NOMO-1 (cell line): ENCODE measurements at regions not wholly inside any gene's neighbourhood (a gene's known extent, or its start where the extent isn't known, plus 50 kb on each side); places are given as distances from the start of the nearest gene placed in this dataset.
"Not testable (repeated sequence)": the region's sequence is repeated elsewhere in the genome, so short reads cannot be mapped to it uniquely, and the experiment has no call there.

Experiments
- DNase-seq, 2 experiments: peaks; one replicate each; lab custom pipeline; 2025; ENCODE audit not compliant: unreplicated experiment in 2 of 2; lab: John Stamatoyannopoulos, UW

GRCh38 chr6:166809721-166810120 lies 146.6 kb downstream of the RNASET2 start:
- no peak for DNase-seq

DNA sequence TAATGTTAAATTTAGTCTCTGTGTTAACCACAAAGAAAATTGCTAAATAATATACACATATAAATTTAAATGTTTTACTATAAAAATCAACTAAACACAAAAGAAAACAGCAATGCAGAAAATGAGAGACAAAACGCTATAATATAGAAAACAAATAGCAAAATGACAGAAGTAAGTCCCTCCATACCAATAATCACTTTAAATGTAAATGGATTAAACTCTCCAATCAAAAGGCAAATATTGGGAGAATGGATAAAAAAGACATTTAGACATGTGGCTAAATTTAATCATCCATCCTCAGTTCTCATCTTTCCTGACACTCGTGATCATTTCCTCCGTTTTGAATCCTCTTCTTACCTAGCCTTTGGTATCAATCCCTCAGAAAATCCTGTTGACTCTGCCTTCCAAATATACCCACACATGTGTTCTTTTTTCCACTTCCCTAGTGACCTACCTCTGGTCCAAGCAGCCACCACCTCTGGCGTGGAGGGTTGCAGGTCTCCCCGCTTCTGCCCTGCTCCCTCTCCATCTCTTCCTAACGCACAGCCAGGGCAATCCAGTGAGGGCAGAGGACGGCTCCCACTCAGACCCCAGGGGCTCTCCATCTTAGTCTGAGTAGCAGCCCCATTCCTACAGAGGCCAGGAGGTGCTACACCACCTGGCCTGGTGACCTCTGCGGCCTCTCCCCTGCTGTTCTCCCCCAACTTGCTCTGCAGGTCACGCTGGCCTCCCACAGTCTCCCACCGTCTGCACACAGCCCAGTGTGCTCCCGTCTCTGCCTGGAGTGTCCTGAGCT lies 149.2 kb downstream of the RNASET2 start:
- DNase-seq, result no peak

GRCh38 chr6:166806217-166806838 lies 150.0 kb downstream of the RNASET2 start:
- no peak for DNase-seq

- DNase-seq, result no peak
Observed at GRCh38 chr6:166803471-166803870, 152.9 kb downstream of the RNASET2 start.

DNA sequence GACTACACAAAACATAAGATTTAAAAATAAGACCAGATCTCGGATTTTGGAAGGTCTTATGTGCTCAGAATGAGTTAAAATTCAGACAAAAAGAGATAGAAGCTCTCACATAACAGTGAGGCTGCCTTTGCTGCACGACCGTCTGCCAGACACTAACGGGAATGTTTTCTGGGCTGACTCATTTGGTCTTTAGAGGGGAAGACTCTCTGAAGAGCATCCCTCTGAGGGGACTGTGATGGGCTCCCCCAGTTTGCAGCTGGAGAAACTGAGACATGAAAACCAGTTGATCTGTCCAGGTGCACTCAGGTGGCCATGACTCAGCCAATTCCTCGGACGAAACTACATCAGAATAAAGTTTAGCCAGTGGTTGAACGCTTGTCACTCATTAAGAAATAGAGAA lies 153.9 kb downstream of the RNASET2 start:
- no peak for DNase-seq

DNA sequence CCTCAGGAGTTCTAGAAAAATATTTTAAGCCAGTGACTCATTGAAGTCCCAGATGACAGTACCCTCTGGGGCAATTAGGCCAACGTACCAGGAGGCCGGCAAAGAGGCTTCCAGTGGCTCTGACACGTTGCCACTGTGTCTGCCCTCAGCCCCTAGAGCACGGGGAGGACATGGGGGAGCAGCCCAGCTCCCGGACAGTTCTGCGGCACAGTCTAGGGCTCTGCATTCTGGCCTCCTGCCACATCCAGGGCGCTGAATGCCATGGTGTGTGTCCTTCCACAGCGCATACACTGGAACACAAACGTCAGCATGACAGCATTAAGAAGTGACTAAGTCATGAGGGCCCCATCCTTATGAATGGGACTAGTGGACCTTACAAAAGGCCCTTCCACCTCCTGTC lies 156.2 kb downstream of the RNASET2 start:
- no peak for DNase-seq

DNA sequence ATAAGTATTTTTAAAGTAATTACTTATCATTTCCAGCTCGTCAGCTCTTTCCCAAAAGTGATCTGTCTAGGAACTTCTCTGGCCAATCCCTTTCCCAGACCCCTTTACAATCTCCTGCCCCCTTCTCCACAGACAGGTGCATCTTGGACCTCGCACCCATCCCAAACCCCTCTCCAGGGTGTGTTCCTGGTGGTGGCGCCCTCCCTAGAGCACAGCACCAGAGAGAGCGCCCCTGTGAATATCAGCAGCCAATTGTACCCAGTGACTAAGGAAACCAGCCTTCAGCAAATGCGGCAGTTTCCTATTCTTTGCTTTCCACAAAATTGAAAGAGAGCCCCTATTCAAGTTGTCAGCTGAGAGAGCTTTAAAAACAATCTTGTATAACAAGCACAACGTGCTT lies 157.7 kb downstream of the RNASET2 start:
- DNase-seq, result no peak

DNA sequence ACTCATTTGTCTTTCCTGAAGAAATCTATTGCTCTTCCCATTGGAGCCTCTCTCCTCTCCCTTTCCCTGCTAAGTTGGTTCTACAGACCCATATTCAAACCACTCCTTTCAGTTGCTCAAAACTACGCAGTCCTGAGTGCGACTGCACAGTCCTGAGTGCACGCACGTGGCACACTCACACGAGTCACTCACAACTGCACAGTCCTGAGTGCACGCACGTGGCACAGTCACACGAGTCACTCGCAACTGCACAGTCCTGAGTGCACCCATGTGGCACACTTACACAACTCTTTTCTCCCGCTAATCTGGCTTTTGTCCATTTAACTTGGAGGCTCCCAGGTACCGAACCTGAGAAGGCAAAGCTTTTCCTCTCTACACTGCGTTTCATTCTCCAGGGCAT lies 159.7 kb downstream of the RNASET2 start:
- DNase-seq, result no peak

DNA sequence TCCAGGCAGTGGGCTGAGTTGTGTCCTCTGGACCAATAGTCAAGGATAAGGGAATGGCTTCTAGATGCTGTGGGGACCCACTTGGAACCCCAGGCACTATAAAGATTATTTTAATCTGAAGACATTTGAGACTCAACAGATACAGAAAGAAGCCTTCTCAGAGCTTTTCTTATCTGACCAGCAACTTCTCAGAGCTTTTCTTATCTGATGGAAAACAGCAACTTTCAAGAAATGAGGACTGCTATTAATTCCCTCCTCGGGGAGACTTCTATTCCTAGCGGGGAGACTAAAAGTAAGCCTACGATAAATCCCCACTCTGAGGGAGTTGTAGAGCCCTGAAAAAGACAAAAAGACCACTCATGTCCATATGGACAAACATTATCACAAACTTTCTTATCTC lies 160.5 kb downstream of the RNASET2 start:
- DNase-seq, result no peak

GRCh38 chr6:166790808-166791207 lies 163.8 kb upstream of the RPS6KA2 start:
- DNase-seq, result not testable (repeated sequence)

DNA sequence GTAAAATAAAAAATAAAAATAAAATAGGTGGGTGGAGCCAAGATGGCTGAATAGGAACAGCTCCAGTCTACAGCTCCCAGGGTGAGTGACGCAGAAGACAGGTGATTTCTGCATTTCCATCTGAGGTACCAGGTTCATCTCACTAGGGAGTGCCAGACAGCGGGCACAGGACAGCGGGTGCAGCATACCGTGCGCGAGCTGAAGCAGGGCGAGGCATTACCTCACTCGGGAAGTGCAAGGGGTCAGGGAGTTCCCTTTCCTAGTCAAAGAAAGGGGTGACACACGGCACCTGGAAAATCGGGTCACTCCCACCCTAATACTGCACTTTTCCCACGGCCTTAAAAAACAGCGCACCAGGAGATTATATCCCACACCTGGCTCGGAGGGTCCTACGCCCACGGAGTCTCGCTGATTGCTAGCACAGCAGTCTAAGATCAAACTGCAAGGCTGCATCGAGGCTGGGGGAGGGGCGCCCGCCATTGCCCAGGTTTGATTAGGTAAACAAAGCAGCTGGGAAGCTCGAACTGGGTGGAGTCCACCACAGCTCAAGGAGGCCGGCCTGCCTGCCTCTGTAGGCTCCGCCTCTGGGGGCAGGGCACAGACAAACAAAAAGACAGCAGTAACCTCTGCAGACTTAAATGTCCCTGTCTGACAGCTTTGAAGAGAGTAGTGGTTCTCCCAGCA lies 161.9 kb upstream of the RPS6KA2 start:
- DNase-seq, result not testable (repeated sequence)

GRCh38 chr6:166786704-166787293 lies 159.7 kb upstream of the RPS6KA2 start:
- peak; percentile 20 to 68 for DNase-seq

DNA sequence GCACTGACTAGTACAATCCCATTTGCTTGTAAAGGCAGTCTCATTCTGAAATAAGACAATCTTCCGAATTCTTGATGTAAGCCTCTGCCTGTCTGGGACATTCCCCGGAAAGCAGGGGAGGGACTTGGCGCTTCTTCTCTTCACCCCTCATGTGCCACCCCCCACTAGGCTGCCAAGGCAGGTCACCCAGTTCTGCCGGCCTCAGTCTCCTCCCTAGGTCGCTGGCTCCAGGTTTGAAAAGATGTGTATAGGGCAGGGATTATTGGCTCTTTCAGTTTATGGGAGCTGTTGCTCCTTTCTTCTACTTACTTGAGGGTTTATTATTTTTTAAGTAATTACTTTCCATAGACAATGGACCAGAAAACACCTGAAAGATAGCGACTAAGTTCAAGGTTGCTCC lies 158.1 kb upstream of the RPS6KA2 start:
- no peak for DNase-seq

DNA sequence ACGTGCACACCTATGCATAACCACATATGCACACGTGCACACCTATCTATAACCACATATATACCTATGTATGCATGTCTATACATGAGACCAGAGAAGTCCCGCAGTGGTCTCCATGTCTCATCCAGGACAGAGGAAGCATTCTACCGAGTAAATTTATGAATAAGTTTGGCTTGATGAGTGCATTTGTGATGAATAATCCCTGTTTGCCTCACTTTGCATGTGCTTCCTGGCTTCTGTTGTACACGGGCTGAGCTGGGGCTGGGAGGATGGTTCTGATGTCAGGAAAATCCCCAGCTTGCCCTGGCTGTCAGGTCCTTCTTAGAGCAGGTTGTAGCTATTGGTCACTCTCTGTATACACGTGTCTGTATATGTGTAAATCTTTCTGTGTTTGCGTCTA lies 157.6 kb upstream of the RPS6KA2 start:
- DNase-seq, result no peak

GRCh38 chr6:166782520-166782919 lies 155.5 kb upstream of the RPS6KA2 start:
- DNase-seq, result no peak

DNA sequence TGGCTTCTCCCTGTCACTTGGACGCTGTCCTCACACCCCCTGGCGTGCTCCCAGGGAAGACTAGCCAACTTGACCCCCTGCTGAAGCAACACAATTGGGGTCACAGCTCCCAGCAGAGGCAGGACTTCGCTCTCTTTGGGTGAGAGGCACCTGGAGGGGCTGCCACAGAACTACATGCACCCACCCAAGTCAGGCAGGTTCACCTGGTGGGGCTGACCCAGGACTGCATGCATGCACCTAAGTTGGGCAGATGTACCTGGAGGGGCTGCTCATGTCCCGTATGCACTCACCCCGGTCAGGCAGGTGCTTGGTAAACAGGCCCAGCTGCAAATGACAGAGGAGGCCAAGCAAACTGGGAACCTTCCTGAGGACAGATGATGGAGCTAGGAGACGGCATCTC lies 154.3 kb upstream of the RPS6KA2 start:
- DNase-seq, result no peak

- DNase-seq, result no peak
Observed at GRCh38 chr6:166779963-166780683, 153.1 kb upstream of the RPS6KA2 start.

- no peak for DNase-seq
Observed at GRCh38 chr6:166779381-166779780, 152.3 kb upstream of the RPS6KA2 start.

GRCh38 chr6:166778776-166779175 lies 151.7 kb upstream of the RPS6KA2 start:
- no peak for DNase-seq

GRCh38 chr6:166778046-166778445 lies 151.0 kb upstream of the RPS6KA2 start:
- no peak for DNase-seq

- DNase-seq, result no peak
Observed at GRCh38 chr6:166777096-166777630, 150.1 kb upstream of the RPS6KA2 start.
